ENCODE measurements at regions not wholly inside any gene's neighbourhood (a gene's known extent, or its start where the extent isn't known, plus 50 kb on each side); places are given as distances from the start of the nearest gene placed in this dataset.

DNA sequence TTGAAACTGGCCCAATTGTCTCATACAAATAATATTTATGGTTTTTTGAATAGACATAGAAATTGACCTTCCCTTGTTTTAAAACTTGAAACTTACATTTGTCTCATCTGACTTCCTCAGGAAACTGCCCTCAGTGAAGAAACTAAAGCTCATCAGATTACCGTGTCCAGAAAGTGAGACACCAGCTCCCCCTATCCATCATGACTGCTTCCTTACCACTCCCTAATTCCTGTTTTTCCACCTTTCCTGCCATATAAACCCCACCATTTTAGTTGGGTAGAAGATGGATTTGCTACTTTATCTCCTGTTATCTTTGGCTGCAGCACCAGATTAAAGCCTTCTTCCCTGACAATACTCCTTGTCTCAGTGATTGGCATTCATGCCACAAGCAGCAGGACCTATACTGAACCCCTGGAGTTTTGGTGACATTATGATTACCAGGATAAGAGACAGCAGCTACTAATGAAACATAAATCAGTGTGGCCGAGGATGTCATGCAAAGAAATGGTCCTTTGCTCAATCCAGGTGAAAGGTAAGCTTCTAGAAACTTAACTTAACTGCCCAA lies 1627.6 kb upstream of the ZEB2 start:
- DNase-seq (ENCODE audit: low read depth in 2 of 2) = no peak

DNA sequence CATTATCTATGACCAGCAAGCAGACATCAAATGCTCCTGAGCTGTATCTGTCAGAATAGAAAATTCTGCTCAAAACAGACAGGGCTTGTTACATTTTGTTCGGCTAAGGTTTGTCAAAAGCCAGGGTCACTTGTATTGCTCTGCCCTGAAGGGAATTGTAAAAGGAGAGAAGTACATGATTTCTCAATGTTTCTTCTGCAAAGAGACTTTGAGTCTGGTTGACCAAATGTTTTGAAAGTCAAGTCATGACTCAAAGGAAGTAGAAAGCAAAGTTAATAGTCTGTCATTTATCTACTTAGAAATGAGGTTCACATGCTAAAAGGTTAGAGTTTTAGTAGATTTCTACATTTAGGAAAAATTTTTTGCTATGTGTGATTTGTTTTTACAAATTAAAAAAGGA lies 1624.1 kb upstream of the ZEB2 start:
- no peak for DNase-seq (ENCODE audit: low read depth in 2 of 2)

DNA sequence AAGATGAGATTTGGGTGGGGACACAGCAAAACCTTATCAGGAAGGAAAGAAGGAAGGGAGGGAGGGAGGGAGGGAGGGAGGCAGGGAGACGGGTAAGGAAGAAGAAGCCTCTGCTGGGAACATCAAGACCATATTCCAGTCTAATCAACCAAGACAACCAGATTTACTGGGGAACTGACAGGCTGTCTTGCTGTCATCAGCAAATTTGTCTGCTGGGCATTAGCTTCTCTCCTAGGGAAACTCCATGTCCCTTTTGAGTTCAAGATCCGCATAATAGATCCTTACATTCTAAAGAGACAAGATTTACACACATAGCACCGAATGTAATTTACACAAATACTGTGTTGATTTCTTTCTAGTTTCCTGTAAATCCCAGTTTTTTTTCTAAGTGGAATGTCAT lies 1618.9 kb upstream of the ZEB2 start:
- no peak for DNase-seq (ENCODE audit: low read depth in 2 of 2)

DNA sequence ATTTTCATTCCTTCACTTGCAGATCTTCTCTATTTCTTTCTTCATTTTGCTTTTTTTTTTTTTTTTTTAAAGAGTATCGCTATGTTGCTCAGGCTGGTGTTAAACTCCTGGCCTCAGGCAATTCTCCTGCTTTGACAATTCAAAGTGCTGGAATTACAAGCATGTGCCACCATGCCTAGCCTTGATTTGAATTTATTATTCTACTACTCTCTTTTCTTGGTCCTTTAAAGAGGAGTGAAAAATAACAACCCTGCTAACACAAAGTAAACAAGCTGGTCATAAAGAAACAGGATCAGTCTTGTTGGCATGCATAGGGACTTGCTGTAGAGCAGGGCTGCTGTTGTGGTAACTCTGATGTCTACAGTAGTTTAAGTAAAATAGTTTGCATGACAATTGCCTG lies 1615.3 kb upstream of the ZEB2 start:
- no peak for DNase-seq (ENCODE audit: low read depth in 2 of 2)

DNA sequence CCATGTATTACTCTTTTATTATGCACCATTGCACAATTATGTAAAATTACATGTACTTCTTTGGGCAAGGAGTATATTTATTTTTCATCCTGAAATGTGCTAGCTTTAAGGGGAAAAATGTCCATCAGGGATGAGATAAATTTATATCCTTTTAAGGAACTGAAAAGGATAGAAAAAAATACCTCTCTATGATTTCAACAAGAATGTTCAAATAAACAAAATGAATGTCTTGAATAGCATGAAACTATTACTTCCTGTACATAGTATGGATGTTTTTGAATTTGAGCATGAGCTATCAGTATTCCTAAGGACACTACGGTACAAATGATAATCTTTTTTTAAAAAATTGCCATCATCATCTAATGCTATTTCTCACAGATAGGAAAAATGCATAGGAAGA lies 1611.9 kb upstream of the ZEB2 start:
- DNase-seq (ENCODE audit: low read depth in 2 of 2) = no peak

DNA sequence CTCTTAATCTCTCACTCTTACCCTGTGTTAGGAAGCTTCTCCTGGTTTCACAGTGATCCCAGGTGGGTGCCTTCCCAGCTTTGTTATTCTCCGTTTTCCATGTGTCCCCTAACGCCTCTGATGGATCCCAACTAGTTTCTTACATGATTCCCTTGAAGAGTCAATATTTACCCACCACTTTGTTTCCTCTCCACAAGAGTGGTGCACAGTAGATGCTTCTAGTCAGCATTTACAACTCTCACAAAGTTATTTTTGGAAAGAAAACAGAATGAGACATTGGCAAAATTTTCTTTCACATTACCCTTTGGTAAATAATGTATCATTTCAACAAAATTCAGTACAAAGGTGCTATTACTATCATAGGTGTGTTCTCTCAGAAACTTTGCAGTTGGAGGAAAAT lies 1611.1 kb upstream of the ZEB2 start:
- no peak for DNase-seq (ENCODE audit: low read depth in 2 of 2)

DNA sequence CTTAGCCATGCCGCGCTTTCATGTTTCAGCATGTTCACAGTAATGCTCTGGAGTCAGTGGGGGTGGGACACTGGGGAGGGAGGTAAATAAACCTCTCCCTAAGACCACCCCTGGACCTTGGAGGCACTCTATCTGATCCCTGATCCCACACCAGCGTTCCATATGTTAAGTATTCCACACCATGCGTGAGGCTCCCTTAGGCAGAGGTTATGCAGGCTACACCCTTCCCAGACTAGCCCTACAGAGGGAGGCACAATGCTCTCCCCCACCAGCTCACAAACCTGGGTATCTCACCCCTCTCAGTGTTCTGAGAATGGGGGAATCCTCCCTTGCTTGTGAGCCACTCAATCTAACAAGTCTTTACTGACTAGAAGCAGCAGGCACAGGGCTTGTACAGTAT lies 1610.4 kb upstream of the ZEB2 start:
- DNase-seq (ENCODE audit: low read depth in 2 of 2) = no peak

DNA sequence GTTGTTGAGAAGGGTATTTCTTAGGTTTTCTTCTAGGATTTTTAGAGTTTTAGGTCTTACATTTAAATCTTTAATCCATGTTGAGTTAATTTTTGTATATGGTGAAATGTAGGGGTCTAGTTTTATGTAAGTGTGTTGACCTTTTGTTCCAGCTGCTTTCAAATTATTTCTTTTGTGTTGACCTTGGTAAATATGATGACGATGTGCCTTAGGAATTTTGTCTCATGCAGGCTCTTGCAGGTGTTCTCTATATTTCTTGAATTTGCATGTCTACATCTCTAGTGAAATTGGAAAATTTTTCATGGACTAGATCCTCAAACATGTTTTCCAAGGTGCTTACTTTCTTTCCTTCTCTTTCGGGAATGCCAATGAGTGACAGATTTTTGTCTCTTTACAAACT lies 1609.3 kb upstream of the ZEB2 start:
- no peak for DNase-seq (ENCODE audit: low read depth in 2 of 2)

DNA sequence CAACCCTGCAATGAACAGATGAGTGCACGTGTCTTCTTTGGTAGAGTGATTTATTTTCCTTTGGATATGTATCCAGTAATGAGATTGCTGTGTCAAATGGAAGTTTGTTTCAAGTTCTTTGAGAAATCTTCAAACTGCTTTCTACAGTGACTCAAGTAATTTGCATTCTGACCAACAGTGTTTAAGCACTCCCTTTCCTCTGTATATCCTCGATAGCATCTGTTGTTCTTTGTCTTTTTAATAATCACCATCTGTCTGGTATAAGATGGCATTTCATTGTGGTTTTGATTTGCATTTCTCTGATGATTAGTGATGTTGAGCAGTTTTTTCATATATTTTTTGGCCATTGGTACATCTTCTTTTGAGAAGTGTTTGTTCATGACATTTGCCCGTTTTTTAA lies 1608.3 kb upstream of the ZEB2 start:
- DNase-seq (ENCODE audit: low read depth in 2 of 2) = no peak

DNA sequence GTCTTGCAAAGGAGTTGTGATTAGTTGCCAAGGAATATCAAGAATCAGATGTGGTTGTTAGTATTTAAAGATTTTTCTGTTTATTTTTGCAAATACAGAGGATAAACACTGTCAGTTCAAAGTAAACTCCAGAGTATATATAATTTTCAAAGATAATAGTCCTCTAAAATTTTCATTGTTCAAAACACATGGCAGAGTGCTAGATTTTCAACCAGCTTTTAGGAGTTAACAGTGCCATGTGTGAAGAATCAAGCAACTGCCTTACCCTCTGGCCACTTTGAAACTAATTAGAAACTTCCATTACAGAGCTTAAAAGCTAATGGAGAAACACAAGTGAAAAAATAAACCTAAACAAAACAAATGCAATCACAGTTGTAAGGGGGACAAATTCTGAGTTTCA lies 1605.6 kb upstream of the ZEB2 start:
- DNase-seq (ENCODE audit: low read depth in 2 of 2) = no peak

DNA sequence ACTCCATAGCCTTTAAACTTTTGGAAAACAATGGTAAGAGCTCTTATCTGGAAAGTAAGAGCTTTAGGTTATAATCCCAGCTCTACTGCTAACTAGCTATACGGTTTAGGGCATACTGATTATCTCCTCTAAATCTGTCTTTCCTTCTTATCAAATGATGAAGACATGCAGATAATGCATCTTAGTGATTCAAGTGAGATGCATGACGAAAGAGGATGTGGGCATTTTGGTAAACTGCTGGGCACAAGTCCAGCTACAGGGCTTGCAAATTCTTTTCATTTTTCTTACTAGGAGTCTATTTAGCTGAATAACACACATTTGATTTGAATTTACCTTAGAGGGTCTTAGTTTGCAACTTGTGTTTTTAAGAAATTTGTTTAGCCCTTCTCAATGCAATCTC lies 1604.8 kb upstream of the ZEB2 start:
- no peak for DNase-seq (ENCODE audit: low read depth in 2 of 2)

DNA sequence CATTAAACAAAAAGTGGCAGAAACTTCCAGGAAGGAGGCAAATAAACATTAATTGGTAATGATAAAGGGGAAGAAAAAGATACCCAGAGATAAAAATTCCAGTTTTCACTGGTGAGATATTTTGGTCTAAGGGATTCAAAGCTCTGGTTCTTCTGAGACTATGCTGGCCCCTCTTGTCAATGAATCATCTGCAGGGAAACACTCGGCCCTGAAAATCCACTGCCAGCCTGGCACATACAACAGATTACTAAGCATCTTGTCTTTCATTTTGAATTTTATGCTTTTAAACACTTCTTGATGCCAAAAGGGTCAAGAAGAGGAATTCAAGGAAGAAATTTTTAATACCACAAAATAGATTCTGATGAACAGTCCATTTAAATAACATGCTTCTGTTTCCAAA lies 1603.8 kb upstream of the ZEB2 start:
- DNase-seq (ENCODE audit: low read depth in 2 of 2) = no peak

DNA sequence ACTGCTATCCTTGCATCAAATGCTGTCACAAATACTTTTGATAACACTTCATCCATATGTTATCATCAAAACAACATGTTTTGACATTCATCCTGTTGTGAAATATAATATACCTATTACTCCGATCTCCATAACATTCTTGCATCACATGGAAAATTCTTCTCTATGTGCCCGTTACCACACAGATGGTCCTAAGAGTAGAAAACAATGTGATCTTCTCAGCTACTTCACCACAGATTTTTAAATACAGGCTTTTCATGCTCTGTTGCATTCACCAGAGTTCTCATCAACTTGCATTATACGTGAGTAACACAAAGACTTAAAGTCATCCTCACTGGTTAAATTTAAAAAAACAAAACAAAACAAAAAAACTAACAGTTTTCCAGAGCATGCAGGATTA lies 1603.3 kb upstream of the ZEB2 start:
- DNase-seq (ENCODE audit: low read depth in 2 of 2) = no peak

DNA sequence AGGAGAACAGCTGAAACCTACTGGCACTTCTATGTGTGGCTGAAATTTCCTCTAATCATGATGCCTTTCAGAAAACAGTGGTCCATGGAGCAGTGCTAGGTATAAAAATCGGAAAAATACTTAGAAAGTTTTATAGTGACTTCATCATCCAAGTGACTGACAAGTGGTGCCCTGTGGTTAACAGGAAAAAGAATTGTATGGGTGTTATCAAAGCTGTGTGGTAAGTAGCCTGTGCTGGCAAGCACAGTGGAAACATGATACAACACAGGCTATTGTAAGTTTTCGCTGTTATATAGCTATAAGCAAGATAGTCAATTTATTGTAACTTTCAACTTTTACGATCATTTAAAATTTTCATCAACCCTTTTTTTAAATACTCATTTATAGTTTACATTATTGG lies 1599.7 kb upstream of the ZEB2 start:
- no peak for DNase-seq (ENCODE audit: low read depth in 2 of 2)

DNA sequence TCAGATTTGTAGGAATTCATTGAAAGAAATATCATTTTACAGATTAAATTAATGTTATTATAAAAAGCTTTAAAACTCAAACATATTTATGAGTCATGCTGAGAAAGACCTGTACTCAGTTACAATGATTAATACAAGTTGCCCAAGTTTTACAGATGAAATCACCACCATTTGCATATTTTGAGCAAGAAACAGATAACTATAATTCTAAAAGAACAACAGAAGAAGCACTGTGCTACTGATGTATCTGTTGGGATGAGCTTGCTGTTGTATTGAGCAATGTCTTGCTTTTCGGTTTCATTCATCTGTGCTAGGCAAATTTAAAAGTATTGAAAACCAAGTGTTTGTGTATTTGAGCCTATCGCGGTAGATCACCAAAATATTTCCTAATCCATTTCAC lies 1589.1 kb upstream of the ZEB2 start:
- no peak for DNase-seq (ENCODE audit: low read depth in 2 of 2)

DNA sequence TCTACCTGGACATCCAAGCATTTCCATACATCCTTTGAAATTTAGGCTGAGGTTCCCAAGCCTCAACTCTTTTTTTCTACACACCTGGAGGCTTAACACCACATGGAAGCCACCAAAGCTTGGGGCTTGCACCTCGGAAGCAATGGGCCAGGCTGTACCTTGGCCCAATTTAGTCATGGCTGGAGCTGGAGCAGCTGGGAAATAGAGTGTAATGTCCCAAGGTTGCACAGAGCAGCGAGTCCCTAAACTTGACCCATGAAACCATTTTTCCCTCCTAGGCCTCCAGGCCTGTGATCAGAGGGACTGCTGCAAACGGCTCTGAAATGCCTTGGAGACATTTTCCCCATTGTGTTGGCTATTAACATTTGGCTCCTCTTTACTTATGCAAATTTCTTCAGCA lies 1574.3 kb upstream of the ZEB2 start:
- DNase-seq (ENCODE audit: low read depth in 2 of 2) = no peak

DNA sequence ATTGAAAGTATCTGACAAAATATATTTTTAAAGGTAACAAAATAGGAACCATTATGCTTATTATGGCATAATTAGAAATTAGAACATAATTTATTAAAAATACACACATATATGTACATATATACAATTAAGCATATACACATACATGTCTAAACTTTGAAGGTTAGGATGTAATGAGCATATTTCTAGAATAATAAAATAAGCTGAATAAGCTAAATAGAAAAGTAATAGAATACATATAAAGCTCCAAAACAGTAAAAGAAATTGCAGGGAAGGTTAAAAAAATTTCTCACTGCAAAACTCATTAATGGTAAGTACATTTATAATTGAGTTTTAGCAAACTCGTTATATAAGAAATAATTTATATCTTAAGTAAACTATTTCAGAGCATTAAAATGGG lies 1561.5 kb upstream of the ZEB2 start:
- no peak for DNase-seq (ENCODE audit: low read depth in 2 of 2)

DNA sequence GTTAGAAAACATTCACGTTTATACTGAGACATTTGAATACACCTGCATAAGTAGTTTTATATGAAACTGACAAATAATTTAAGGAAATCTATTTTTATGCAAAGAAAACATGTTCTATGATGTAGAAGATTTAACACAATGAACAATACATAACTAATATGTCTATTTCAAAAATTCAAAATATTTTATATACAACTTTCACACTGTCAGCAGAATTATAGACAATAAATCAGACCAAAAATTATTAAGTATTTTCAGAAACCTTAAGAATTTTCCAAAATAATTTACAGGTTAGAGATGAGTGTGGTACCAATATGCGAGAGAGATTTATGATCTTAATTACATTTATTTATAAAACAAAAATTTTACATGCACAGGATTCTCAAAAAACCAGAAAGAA lies 1561.0 kb upstream of the ZEB2 start:
- no peak for DNase-seq (ENCODE audit: low read depth in 2 of 2)

DNA sequence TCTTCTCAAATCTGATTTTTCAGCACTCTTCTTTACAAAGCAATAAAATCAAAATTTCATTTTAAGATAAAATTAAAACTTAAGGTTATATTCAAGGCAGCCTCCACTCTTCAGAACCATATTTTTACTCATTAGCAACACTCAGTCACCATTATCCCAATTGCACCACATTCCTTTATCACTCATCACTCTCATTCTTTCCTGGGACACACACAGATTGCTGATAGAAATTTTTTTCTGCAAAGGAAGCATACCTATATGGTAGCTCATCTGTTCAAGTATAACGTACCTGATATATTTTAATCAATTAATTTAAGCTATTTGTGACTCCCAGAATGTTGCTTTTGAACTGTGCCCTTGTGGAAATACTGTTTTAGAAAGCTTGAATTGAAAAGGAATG lies 1559.3 kb upstream of the ZEB2 start:
- DNase-seq (ENCODE audit: low read depth in 2 of 2) = no peak

DNA sequence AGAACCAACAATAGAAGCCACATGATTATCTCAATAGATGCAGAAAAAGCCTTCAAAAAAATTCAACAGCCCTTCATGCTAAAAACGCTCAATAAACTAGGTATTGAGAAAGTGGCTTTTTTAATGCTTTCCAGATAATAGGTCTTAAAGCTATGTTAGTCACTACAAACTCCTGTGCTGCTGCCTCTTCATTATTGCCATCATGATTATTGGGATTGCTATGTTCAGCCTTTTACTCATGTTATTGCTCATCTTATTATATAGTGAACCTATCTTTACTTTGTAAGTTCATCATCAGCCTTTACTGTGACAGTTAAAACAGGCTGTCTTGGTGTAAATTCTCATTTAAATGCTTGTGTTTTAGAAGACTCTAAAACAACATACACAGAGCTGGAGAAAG lies 1557.2 kb upstream of the ZEB2 start:
- DNase-seq (ENCODE audit: low read depth in 2 of 2) = no peak

DNA sequence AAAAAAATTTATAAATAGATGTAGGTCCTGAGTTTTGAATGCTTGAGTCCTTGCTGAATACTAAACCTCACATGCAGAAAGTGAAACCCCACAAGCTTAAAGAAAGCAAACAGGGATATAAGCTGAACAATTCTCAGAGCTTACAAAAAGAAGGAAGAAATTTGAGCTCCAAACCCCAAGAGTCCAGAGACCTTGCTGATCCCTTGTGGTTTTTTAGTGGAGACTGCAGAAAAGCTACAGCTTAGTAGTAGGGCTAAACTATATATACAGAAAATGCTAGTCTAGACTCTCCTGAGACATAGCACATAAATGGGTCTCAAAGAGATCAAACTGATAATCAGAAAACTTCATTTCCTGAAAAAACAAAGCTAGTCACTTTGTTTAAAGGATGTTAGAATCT lies 1548.1 kb upstream of the ZEB2 start:
- no peak for DNase-seq (ENCODE audit: low read depth in 2 of 2)

DNA sequence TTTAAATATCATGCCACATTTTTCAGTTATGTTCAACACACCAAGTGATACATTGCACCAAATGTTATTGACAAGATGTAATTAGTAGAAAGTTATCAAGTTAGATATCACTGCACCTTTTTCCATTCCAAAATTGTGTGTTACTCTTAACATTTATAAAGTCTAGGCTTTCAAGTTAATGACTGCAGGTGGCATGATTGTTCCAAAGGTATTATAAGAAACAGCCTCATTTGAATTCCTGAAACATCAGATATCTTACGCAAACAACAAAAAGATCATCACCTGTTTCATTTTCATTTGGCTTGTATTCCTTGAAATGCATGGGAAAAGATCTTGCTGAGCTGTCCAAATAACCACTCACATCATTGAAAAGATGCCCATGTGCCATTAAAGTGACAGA lies 1528.2 kb upstream of the ZEB2 start:
- no peak for DNase-seq (ENCODE audit: low read depth in 2 of 2)

DNA sequence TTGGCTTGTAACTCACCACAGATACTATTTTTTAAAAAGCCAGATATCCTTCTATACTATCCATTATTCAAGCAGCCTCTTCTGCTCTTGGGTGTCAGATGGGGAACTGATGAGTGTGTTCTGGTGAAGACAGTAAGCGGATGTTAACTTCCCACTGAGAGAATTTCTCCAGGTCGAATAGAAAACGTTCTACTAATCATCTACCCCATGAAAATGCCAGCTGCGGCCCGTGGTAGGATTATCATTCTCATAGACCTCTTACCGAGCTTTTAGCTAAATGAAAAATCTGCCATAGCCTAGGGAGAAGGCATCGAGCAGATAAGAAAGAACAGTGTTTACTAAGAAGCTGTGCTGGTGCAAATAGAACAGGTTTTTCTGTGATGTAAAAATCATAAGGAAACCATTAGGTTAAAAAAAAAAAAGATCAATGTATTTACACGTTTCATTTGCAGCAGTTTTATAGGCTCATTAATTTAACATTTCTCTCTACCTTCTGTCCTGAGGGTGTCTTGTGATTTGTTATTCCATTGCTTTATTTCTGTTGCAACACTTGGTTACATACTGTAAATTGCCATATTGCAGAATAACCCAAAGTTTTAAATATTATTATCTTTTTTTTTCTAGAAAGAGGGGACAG lies 1521.5 kb upstream of the ZEB2 start:
- DNase-seq (ENCODE audit: low read depth in 2 of 2) = no peak

DNA sequence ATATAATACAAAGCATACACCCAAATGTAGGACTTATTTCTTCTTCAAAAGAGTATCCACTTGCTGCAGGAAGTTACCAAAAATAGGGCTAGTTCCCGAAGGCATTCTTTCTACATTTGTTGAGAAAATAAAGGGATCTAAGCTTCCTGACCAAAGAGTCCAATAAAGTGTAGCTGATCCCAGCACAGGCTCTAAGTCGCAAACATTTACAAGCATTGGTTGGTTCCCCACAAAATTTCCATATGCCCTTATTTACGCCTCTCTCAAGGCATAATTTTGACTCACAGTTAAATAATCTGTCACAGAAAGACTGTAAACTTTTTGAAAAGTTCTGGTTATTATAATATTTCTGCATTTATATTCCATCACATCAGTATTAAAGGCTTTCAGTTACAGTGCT lies 1520.1 kb upstream of the ZEB2 start:
- no peak for DNase-seq (ENCODE audit: low read depth in 2 of 2)

All from stimulated activated CD4-positive, alpha-beta T cell treated with anti-CD3 and anti-CD28 coated beads, Interleukin-1b, Interleukin-23, amount 100 ng/mL, for 4 hours (primary cell).